ENCODE measurements at regions not wholly inside any gene's neighbourhood (a gene's known extent, or its start where the extent isn't known, plus 50 kb on each side); places are given as distances from the start of the nearest gene placed in this dataset.

DNA sequence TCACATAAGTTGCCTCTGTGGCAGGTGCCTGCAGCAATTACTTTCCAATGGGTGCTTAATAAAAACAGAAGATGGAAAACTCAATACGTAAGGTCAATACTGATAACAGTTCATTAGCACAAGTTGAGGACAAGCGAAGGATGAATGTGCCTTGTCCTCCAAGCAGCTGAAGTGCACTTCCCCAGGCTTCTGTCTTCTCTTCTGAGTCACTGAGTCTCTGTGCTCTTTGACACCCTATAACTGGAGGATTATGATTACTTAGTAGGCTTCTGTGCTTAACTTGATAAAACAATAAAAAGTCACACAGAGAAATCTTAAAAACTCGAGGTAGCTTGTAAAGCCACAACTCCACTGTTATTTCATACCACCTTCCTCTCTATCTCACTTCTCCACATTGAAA lies 216.6 kb upstream of the ADCY2 start:
- TF ChIP-seq, protein P1, sequence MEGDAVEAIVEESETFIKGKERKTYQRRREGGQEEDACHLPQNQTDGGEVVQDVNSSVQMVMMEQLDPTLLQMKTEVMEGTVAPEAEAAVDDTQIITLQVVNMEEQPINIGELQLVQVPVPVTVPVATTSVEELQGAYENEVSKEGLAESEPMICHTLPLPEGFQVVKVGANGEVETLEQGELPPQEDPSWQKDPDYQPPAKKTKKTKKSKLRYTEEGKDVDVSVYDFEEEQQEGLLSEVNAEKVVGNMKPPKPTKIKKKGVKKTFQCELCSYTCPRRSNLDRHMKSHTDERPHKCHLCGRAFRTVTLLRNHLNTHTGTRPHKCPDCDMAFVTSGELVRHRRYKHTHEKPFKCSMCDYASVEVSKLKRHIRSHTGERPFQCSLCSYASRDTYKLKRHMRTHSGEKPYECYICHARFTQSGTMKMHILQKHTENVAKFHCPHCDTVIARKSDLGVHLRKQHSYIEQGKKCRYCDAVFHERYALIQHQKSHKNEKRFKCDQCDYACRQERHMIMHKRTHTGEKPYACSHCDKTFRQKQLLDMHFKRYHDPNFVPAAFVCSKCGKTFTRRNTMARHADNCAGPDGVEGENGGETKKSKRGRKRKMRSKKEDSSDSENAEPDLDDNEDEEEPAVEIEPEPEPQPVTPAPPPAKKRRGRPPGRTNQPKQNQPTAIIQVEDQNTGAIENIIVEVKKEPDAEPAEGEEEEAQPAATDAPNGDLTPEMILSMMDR (IDR thresholded peaks at IDR 0.05): no peak
- TF ChIP-seq POLR2A (IDR thresholded peaks at IDR 0.05): no peak
